ENCODE measurements at regions not wholly inside any gene's neighbourhood (a gene's known extent, or its start where the extent isn't known, plus 50 kb on each side); places are given as distances from the start of the nearest gene placed in this dataset.
"Not testable (repeated sequence)": the region's sequence is repeated elsewhere in the genome, so short reads cannot be mapped to it uniquely, and the experiment has no call there.

DNA sequence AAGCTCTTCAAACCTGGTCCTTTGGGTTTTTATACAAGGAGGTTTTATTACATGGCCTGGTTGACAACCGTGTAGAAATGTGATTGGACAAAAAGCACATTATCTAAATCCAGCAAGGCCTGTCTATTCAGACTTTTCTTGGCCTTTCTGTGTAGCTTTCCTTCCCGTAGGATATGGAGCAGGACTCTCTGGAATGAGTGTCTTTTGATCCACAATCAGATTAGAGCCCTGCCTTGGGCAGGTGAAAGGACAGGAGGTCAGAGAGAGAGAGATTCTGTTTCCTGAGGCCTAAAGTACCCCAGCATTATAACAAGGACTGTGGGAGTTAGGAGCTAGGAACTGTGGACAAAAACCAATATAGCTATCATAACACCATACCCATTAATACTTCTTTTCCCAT lies 375.5 kb upstream of the RGS6 start:
- Histone ChIP-seq H3K9me2 (replicated peaks; ENCODE audit: low read depth, low read length) (no peaks in the 10 kb centered on the region), H3K9ac (ENCODE audit: low read depth, low read length, poor library complexity, severe bottlenecking) (peak overlapping the region; percentile 53), H3K79me2 (ENCODE audit: insufficient read depth, low read length) (peaks cover 65% of the 10 kb centered on the region), H3F3A (ENCODE audit: low read depth) (no peaks in the 10 kb centered on the region), H3K9me3 (ENCODE audit: insufficient read depth, low read depth, low read length) (no peaks in the 10 kb centered on the region), H3K36me3 (ENCODE audit: insufficient read depth, low read length) (no peaks in the 10 kb centered on the region), H3K4me3 (ENCODE audit: low read length, poor library complexity, severe bottlenecking) (no peak overlapping the region), H4K20me1 (ENCODE audit: insufficient read depth, low read length, poor library complexity, severe bottlenecking) (no peaks in the 10 kb centered on the region), H3K4me2 (ENCODE audit: low read depth, low read length, poor library complexity, severe bottlenecking) (peak overlapping the region; percentile 78), H2AFZ (ENCODE audit: low read length) (no peak overlapping the region), H3K27me3 (ENCODE audit: insufficient read depth, low read length, poor library complexity, severe bottlenecking) (no peaks in the 10 kb centered on the region), H3K4me1 (ENCODE audit: insufficient read depth, low read length, poor library complexity, severe bottlenecking) (peaks cover 62% of the 10 kb centered on the region)
- TF ChIP-seq EZH2phosphoT487 (IDR thresholded peaks at IDR 0.05; ENCODE audit: borderline replicate concordance): no peak
- TF ChIP-seq, protein P1, sequence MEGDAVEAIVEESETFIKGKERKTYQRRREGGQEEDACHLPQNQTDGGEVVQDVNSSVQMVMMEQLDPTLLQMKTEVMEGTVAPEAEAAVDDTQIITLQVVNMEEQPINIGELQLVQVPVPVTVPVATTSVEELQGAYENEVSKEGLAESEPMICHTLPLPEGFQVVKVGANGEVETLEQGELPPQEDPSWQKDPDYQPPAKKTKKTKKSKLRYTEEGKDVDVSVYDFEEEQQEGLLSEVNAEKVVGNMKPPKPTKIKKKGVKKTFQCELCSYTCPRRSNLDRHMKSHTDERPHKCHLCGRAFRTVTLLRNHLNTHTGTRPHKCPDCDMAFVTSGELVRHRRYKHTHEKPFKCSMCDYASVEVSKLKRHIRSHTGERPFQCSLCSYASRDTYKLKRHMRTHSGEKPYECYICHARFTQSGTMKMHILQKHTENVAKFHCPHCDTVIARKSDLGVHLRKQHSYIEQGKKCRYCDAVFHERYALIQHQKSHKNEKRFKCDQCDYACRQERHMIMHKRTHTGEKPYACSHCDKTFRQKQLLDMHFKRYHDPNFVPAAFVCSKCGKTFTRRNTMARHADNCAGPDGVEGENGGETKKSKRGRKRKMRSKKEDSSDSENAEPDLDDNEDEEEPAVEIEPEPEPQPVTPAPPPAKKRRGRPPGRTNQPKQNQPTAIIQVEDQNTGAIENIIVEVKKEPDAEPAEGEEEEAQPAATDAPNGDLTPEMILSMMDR (conservative IDR thresholded peaks at IDR 0.05; ENCODE audit: low read length): no peak

DNA sequence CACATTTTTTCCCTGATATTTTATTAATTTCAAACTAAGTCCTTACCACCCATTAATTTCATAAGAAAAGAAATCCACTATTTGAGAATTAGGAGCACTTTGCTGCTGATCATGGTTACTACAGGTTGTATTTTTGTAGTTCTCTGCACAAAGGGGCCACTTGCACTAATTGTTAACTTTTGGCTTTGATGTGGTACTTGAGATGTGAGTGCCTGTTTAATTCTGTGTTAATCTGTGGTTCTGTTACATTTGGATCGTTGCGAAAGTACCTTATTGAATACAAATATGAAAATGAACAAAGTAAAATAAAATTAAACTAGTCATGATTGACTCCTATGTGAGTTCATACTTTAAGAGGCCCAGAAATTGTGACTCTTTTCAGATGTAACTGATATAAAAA lies 374.9 kb upstream of the RGS6 start:
- no peaks in the 10 kb centered on the region for H3K9me3 ChIP-seq (ENCODE audit: insufficient read depth, low read depth, low read length)
- no peaks in the 10 kb centered on the region for H3F3A ChIP-seq (ENCODE audit: low read depth)
- no peak for TF ChIP-seq EZH2phosphoT487 (IDR thresholded peaks at IDR 0.05; ENCODE audit: borderline replicate concordance)
- TF ChIP-seq, protein P1 (conservative IDR thresholded peaks at IDR 0.05; ENCODE audit: low read length): no peak
- no peaks in the 10 kb centered on the region for H3K27me3 ChIP-seq (ENCODE audit: insufficient read depth, low read length, poor library complexity, severe bottlenecking)
- H3K4me3 ChIP-seq (ENCODE audit: low read length, poor library complexity, severe bottlenecking): no peak overlapping the region
- H3K79me2 ChIP-seq (ENCODE audit: insufficient read depth, low read length): peaks cover 65% of the 10 kb centered on the region
- H2AFZ ChIP-seq (ENCODE audit: low read length): no peak overlapping the region
- peaks cover 59% of the 10 kb centered on the region for H3K4me1 ChIP-seq (ENCODE audit: insufficient read depth, low read length, poor library complexity, severe bottlenecking)
- H3K9me2 ChIP-seq (replicated peaks; ENCODE audit: low read depth, low read length): no peaks in the 10 kb centered on the region
- no peaks in the 10 kb centered on the region for H4K20me1 ChIP-seq (ENCODE audit: insufficient read depth, low read length, poor library complexity, severe bottlenecking)
- no peaks in the 10 kb centered on the region for H3K36me3 ChIP-seq (ENCODE audit: insufficient read depth, low read length)
- H3K9ac ChIP-seq (ENCODE audit: low read depth, low read length, poor library complexity, severe bottlenecking): peak overlapping the region; percentile 8
- peak overlapping the region; percentile 38 for H3K4me2 ChIP-seq (ENCODE audit: low read depth, low read length, poor library complexity, severe bottlenecking)

DNA sequence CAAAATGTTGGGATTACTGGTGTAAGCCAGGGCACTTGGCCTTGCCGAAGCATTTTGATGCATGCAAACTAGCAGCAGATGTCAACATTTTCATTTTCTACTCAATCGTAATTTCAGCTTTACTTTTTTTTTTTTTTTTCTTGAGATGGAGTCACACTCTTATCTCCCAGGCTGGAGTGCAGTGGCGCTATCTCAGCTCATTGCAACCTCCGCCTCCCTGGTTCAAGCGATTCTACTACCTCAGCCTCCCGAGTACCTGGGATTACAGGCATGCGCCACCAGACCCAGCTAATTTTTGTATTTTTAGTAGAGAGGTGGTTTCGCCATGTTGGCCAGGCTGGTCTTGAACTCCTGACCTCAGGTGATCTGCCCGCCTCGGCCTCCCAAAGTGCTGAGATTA lies 373.3 kb upstream of the RGS6 start:
- not testable (repeated sequence) for H3K9me2 ChIP-seq (replicated peaks; ENCODE audit: low read depth, low read length); H3K27me3 ChIP-seq (ENCODE audit: insufficient read depth, low read length, poor library complexity, severe bottlenecking); H4K20me1 ChIP-seq (ENCODE audit: insufficient read depth, low read length, poor library complexity, severe bottlenecking); H3K4me3 ChIP-seq (ENCODE audit: low read length, poor library complexity, severe bottlenecking); H2AFZ ChIP-seq (ENCODE audit: low read length); H3K4me2 ChIP-seq (ENCODE audit: low read depth, low read length, poor library complexity, severe bottlenecking); H3K36me3 ChIP-seq (ENCODE audit: insufficient read depth, low read length); H3K9ac ChIP-seq (ENCODE audit: low read depth, low read length, poor library complexity, severe bottlenecking); H3F3A ChIP-seq (ENCODE audit: low read depth); H3K9me3 ChIP-seq (ENCODE audit: insufficient read depth, low read depth, low read length)
- H3K79me2 ChIP-seq (ENCODE audit: insufficient read depth, low read length): peaks cover 59% of the 10 kb centered on the region
- peaks cover 58% of the 10 kb centered on the region for H3K4me1 ChIP-seq (ENCODE audit: insufficient read depth, low read length, poor library complexity, severe bottlenecking)

DNA sequence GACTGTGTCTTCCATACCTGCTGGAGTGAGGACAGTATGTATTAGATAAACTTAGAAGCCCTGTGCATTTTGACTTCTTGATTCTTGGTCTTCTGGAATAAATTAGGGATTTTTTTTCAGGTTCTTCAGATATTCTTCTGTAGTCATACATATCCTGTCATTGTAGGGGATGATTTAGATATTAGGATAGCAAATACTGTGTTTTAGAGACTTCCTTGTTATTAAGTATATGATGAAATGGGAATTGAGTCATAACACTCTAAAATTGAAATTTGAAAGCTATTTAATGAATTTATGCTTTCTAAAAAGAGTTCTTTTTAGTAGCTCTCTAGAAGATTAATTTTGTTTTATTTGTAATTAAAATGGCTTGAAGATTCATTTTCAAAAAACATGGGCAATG lies 371.5 kb upstream of the RGS6 start:
- TF ChIP-seq, protein P1 (conservative IDR thresholded peaks at IDR 0.05; ENCODE audit: low read length): no peak
- no peak for TF ChIP-seq EZH2phosphoT487 (IDR thresholded peaks at IDR 0.05; ENCODE audit: borderline replicate concordance)
- Histone ChIP-seq H3K9me3 (ENCODE audit: insufficient read depth, low read depth, low read length) (no peaks in the 10 kb centered on the region), H2AFZ (ENCODE audit: low read length) (no peak overlapping the region), H3K79me2 (ENCODE audit: insufficient read depth, low read length) (peaks cover 69% of the 10 kb centered on the region), H3K9ac (ENCODE audit: low read depth, low read length, poor library complexity, severe bottlenecking) (no peak overlapping the region), H3K4me2 (ENCODE audit: low read depth, low read length, poor library complexity, severe bottlenecking) (no peak overlapping the region), H3K4me3 (ENCODE audit: low read length, poor library complexity, severe bottlenecking) (no peak overlapping the region), H3K4me1 (ENCODE audit: insufficient read depth, low read length, poor library complexity, severe bottlenecking) (peaks cover 55% of the 10 kb centered on the region), H3F3A (ENCODE audit: low read depth) (no peaks in the 10 kb centered on the region), H3K27me3 (ENCODE audit: insufficient read depth, low read length, poor library complexity, severe bottlenecking) (no peaks in the 10 kb centered on the region), H3K9me2 (replicated peaks; ENCODE audit: low read depth, low read length) (no peaks in the 10 kb centered on the region), H3K36me3 (ENCODE audit: insufficient read depth, low read length) (no peaks in the 10 kb centered on the region), H4K20me1 (ENCODE audit: insufficient read depth, low read length, poor library complexity, severe bottlenecking) (no peaks in the 10 kb centered on the region)

Measured in Loucy (cell line).